PFSK-1 (cell line): ENCODE measurements at regions not wholly inside any gene's neighbourhood (a gene's known extent, or its start where the extent isn't known, plus 50 kb on each side); places are given as distances from the start of the nearest gene placed in this dataset.

Experiments used
- FOXP2 ChIP-seq: optimal IDR thresholded peaks from 2 replicates; pipeline ENCODE3; 2011; ENCODE audit warnings: borderline replicate concordance, control low read depth, inconsistent platforms; ENCODE audit not compliant: insufficient read depth; ENCODE audit errors: extremely low read length, extremely low read depth
- POLR2AphosphoS5 ChIP-seq: IDR thresholded peaks from 2 replicates; pipeline ENCODE4 v1.6.1; 2012; ENCODE audit warnings: low read depth, mild to moderate bottlenecking, control low read depth, low read length, moderate library complexity
- SIN3A ChIP-seq: IDR thresholded peaks from 2 replicates; pipeline ENCODE4 v1.6.1; 2012; ENCODE audit warnings: mild to moderate bottlenecking, low read length, moderate library complexity, borderline replicate concordance; ENCODE audit not compliant: insufficient read depth
- TAF1 ChIP-seq: IDR thresholded peaks from 2 replicates; pipeline ENCODE4 v1.6.1; 2012; ENCODE audit warnings: low read length, control low read depth, borderline replicate concordance; ENCODE audit not compliant: insufficient read depth
- TF ChIP-seq, protein P1 (sequence below), 2 experiments: IDR thresholded peaks; 2 replicates each; pipeline versions ENCODE4 v1.6.1 to v1.8.0; 2011 to 2012; ENCODE audit warnings: low read depth in 2 of 2, low read length in 2 of 2, control low read depth in 1 of 2, inconsistent platforms in 1 of 2, mild to moderate bottlenecking in 1 of 2, moderate library complexity in 1 of 2; ENCODE audit not compliant: insufficient read depth in 1 of 2

DNA sequence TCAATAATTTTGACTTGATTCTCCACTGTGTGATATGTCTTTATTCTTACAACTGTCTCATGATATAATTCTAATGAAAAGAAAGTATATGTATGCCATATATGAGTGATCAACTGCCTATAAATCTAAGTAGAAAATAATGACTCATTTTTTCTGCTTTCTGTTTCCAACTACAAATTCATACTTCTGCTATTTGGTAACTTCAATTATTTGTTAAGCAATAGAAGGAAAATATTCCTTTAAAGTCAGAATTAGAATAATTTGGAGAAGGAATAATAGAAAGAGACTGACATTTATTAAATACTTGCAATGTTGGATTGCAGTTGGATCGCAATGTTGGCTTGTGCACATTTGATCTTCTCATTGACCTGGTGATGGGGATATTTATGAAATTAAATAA, 204.2 kb upstream of the PACRGL start:
- TF ChIP-seq TAF1, result no peak
- TF ChIP-seq SIN3A, result no peak
- no peak for TF ChIP-seq POLR2AphosphoS5
- no peak for TF ChIP-seq FOXP2
- TF ChIP-seq, protein P1, sequence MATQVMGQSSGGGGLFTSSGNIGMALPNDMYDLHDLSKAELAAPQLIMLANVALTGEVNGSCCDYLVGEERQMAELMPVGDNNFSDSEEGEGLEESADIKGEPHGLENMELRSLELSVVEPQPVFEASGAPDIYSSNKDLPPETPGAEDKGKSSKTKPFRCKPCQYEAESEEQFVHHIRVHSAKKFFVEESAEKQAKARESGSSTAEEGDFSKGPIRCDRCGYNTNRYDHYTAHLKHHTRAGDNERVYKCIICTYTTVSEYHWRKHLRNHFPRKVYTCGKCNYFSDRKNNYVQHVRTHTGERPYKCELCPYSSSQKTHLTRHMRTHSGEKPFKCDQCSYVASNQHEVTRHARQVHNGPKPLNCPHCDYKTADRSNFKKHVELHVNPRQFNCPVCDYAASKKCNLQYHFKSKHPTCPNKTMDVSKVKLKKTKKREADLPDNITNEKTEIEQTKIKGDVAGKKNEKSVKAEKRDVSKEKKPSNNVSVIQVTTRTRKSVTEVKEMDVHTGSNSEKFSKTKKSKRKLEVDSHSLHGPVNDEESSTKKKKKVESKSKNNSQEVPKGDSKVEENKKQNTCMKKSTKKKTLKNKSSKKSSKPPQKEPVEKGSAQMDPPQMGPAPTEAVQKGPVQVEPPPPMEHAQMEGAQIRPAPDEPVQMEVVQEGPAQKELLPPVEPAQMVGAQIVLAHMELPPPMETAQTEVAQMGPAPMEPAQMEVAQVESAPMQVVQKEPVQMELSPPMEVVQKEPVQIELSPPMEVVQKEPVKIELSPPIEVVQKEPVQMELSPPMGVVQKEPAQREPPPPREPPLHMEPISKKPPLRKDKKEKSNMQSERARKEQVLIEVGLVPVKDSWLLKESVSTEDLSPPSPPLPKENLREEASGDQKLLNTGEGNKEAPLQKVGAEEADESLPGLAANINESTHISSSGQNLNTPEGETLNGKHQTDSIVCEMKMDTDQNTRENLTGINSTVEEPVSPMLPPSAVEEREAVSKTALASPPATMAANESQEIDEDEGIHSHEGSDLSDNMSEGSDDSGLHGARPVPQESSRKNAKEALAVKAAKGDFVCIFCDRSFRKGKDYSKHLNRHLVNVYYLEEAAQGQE (IDR thresholded peaks at IDR 0.05; ENCODE audit: insufficient read depth in 1 of 2, low read depth in 2 of 2, low read length in 2 of 2), result no peak

DNA sequence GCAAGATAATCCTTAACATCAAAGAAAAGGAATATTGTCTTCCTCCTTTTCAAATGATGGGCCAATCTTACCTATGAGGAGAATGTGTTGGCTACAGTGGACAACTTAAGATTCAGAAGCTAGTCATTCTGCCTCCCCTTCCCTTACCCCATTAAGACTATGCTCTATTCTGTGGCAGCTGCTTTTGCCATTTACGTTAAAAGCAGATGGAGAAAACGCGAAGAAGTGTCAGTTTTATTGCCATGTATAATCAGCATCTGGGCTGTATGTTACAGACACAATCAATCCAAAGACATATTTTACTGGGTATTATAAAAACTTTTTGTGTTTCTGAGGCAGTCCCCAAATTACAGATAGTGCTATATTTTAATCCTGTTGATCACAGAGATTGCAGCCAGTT, 196.1 kb upstream of the PACRGL start:
- TF ChIP-seq FOXP2 (no peak), POLR2AphosphoS5 (no peak), SIN3A (no peak), TAF1 (no peak)
- TF ChIP-seq, protein P1 (IDR thresholded peaks at IDR 0.05; ENCODE audit: insufficient read depth in 1 of 2, low read depth in 2 of 2, low read length in 2 of 2), result no peak

DNA sequence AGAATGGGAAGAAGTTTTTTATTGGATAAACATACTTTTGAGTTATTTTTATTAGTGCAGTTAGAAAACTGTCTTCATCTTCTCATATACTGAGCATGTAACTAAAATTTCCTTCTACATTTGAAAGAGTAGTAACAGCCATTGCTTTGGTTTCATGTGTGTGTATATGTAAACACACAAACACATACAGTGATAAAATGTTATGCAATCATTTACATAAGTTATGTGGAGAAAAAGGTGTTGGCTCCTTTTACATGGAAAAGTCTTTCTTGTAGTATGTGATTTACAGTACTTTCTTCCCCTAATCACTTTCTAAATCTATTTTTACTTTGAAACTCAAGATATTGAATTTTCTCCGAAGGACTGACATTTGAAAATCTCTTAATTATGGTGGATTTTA, 194.3 kb upstream of the PACRGL start:
- TF ChIP-seq FOXP2, result no peak
- no peak for TF ChIP-seq SIN3A
- TF ChIP-seq TAF1, result no peak
- TF ChIP-seq POLR2AphosphoS5, result no peak
- TF ChIP-seq, protein P1 (IDR thresholded peaks at IDR 0.05; ENCODE audit: insufficient read depth in 1 of 2, low read depth in 2 of 2, low read length in 2 of 2), result no peak

DNA sequence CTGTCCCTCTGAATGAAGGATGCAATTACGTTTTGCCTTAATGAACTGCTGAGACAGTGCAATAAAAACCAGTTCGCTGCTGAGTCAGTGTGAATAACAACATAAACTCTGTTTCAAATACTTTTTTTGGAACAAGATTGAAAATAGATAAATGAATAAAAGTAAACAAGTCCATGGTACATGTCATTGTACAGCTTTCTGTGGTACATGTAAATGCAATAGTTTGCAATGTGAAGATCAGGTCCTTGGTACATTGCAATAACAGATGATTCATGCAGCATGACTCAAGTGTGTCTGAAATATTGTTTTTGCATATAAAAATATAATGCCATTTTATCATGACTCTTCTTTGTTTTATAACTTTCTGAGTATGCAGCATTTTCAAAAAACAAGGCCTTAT, 193.4 kb upstream of the PACRGL start:
- TF ChIP-seq POLR2AphosphoS5 (no peak), TAF1 (no peak), SIN3A (no peak), FOXP2 (no peak)
- TF ChIP-seq, protein P1 (IDR thresholded peaks at IDR 0.05; ENCODE audit: insufficient read depth in 1 of 2, low read depth in 2 of 2, low read length in 2 of 2), result no peak

DNA sequence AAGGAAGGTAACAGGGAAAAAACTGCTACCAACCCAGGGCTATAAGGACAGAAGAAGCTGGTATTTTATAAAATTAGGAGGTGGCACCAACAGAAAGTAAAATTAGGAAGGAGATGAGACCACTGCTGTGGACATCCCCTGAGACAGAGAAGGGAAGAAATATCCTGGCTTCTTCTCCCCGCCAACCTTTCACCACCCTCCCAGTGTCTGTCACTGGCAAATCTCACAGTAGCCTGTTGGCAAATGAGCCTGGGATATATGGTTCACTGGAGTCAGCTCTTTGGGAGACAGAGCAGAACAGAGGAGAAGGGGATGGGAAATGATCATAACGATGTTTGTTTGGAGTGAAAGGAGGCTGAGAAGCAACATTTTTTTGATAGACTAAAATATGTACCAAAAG, 190.9 kb upstream of the PACRGL start:
- TF ChIP-seq POLR2AphosphoS5, result no peak
- TF ChIP-seq FOXP2, result no peak
- TF ChIP-seq SIN3A, result no peak
